ENCODE measurements at regions not wholly inside any gene's neighbourhood (a gene's known extent, or its start where the extent isn't known, plus 50 kb on each side); places are given as distances from the start of the nearest gene placed in this dataset.

DNA sequence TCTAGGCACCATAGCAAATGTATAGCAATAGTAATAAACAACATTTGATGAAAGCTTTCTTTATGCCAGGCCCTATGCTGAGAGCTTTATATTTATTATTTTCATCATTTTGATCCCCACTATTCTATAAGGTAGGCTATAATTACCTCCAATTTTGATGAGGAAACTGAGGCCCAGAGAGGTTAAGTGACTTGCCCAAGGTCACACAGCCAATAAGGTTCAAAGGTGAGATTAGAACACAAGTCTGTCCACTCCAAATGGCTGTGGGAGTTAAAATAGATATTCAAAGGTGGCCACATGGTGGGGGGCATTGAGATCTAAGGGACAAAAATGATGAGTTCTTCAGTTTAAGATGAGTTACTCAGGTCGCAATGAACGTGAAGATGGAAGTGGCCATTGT lies 269.9 kb downstream of the BMP7 start:
- intact Hi-C loops (cut with micrococcal nuclease): no loop called here
- CTCF ChIA-PET: no interaction called here

DNA sequence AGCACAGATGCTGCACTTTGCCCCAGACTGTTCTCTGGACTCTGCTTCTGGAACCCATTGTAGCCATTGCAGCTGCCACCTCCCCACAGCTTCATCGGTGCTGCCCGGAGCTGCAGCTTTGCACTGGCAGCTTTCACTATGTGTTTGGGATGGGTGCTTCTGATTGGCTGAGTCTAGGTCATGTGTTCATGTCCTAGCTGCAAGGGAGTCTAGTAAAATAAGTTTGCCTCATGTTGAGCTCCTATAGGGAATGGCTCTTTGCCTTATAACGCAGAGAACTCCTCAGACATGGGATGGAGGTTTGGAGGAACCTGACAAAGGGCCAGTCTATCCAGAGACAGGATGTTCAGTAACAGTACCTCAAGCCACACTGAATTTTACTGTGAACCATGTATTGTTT lies 268.0 kb downstream of the BMP7 start:
- H3K27ac ChIP-seq (ENCODE audit: low read length): no peak overlapping the region
- TF ChIP-seq, protein P1, sequence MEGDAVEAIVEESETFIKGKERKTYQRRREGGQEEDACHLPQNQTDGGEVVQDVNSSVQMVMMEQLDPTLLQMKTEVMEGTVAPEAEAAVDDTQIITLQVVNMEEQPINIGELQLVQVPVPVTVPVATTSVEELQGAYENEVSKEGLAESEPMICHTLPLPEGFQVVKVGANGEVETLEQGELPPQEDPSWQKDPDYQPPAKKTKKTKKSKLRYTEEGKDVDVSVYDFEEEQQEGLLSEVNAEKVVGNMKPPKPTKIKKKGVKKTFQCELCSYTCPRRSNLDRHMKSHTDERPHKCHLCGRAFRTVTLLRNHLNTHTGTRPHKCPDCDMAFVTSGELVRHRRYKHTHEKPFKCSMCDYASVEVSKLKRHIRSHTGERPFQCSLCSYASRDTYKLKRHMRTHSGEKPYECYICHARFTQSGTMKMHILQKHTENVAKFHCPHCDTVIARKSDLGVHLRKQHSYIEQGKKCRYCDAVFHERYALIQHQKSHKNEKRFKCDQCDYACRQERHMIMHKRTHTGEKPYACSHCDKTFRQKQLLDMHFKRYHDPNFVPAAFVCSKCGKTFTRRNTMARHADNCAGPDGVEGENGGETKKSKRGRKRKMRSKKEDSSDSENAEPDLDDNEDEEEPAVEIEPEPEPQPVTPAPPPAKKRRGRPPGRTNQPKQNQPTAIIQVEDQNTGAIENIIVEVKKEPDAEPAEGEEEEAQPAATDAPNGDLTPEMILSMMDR (conservative IDR thresholded peaks at IDR 0.05; ENCODE audit: low read depth, low read length): no peak
- TF ChIP-seq EZH2phosphoT487 (IDR thresholded peaks at IDR 0.05; ENCODE audit: borderline replicate concordance, low read length): no peak
- no peak for TF ChIP-seq EZH2 (IDR thresholded peaks at IDR 0.05; ENCODE audit: low read length, unreplicated experiment)
- no peak overlapping the region for H3K9ac ChIP-seq (ENCODE audit: low read length)
- H3K9me3 ChIP-seq (ENCODE audit: low read length): 0 out of 2 replicates have a peak, but pooled peaks cover 9% of the 10 kb centered on the region
- ATAC-seq (no peak), DNase-seq (no peak)
- no peak overlapping the region for H2AFZ ChIP-seq (ENCODE audit: low read length)
- H3K4me1 ChIP-seq (ENCODE audit: insufficient read depth, low read length): peaks cover 4% of the 10 kb centered on the region; the same call in 1 of the 2 replicates
- H3K4me3 ChIP-seq (ENCODE audit: low read length): no peak overlapping the region
- ChIA-PET CTCF (no interaction called here), POLR2A (ENCODE audit: unreplicated experiment) (no interaction called here)
- no peaks in the 10 kb centered on the region for H3K36me3 ChIP-seq (ENCODE audit: low read depth, low read length)
- intact Hi-C loops (cut with micrococcal nuclease): no loop called here
- no peaks in the 10 kb centered on the region for H3K79me2 ChIP-seq (ENCODE audit: low read length)
- no TSS peak for BruUV-seq (replicated peaks)
- no peaks in the 10 kb centered on the region for H3K9me2 ChIP-seq (replicated peaks; ENCODE audit: low read length)
- H3K4me2 ChIP-seq (ENCODE audit: low read length): no peak overlapping the region
- no peaks in the 10 kb centered on the region for H3F3A ChIP-seq (ENCODE audit: low read length, unreplicated experiment)
- no peaks in the 10 kb centered on the region for H4K20me1 ChIP-seq (ENCODE audit: low read length)
- H3K27me3 ChIP-seq (ENCODE audit: low read length): no peaks in the 10 kb centered on the region

More for the DNA sequence above, 269.9 kb downstream of the BMP7 start:
- H3K27me3 ChIP-seq (ENCODE audit: low read length): no peaks in the 10 kb centered on the region
- ATAC-seq (no peak), DNase-seq (no peak)
- H2AFZ ChIP-seq (ENCODE audit: low read length): no peak overlapping the region
- no peaks in the 10 kb centered on the region for H3K9me2 ChIP-seq (replicated peaks; ENCODE audit: low read length)
- H3K9me3 ChIP-seq (ENCODE audit: low read length): 0 out of 2 replicates have a peak, but pooled peaks cover 9% of the 10 kb centered on the region
- peaks cover 4% of the 10 kb centered on the region; the same call in 1 of the 2 replicates for H3K4me1 ChIP-seq (ENCODE audit: insufficient read depth, low read length)
- no peaks in the 10 kb centered on the region for H4K20me1 ChIP-seq (ENCODE audit: low read length)
- H3K36me3 ChIP-seq (ENCODE audit: low read depth, low read length): no peaks in the 10 kb centered on the region
- H3K4me3 ChIP-seq (ENCODE audit: low read length): no peak overlapping the region
- no peak overlapping the region for H3K27ac ChIP-seq (ENCODE audit: low read length)
- POLR2A ChIA-PET (ENCODE audit: unreplicated experiment): no interaction called here
- no peak for TF ChIP-seq EZH2phosphoT487 (IDR thresholded peaks at IDR 0.05; ENCODE audit: borderline replicate concordance, low read length)
- TF ChIP-seq, protein P1 (conservative IDR thresholded peaks at IDR 0.05; ENCODE audit: low read depth, low read length): no peak
- TF ChIP-seq EZH2 (IDR thresholded peaks at IDR 0.05; ENCODE audit: low read length, unreplicated experiment): no peak
- no peak overlapping the region for H3K4me2 ChIP-seq (ENCODE audit: low read length)
- H3K9ac ChIP-seq (ENCODE audit: low read length): no peak overlapping the region
- no TSS peak for BruUV-seq (replicated peaks)
- H3F3A ChIP-seq (ENCODE audit: low read length, unreplicated experiment): no peaks in the 10 kb centered on the region
- no peaks in the 10 kb centered on the region for H3K79me2 ChIP-seq (ENCODE audit: low read length)

DNA sequence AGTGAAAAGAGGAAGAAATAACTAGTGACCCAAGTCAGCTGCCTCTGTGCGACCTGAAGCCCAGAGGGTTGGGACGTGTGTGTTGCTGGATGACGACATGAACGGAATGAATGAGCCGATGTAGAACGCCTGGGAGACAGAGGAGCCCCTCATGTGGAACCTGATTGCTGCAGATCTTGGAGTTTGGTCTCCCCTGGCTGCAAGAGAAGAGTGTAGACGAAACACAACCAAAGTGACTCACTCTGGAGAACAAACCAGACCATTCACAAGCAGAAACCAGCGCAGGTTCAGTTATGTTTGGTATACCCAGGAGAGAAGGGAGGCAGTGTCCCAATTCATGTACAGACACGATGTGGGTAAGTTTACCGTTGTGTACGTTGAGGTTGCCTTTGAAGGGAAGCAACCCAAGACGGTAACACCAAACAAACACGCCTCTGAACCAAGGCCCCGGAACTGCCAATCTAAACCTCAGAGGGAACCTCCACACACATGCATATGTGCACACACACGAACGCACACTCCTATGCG lies 265.9 kb downstream of the BMP7 start:
- no peaks in the 10 kb centered on the region for H4K20me1 ChIP-seq (ENCODE audit: low read length)
- no peaks in the 10 kb centered on the region for H3K27me3 ChIP-seq (ENCODE audit: low read length)
- TF ChIP-seq, protein P1 (conservative IDR thresholded peaks at IDR 0.05; ENCODE audit: low read depth, low read length): no peak
- TF ChIP-seq EZH2phosphoT487 (IDR thresholded peaks at IDR 0.05; ENCODE audit: borderline replicate concordance, low read length) (no peak), EZH2 (IDR thresholded peaks at IDR 0.05; ENCODE audit: low read length, unreplicated experiment) (no peak)
- H3K36me3 ChIP-seq (ENCODE audit: low read depth, low read length): no peaks in the 10 kb centered on the region
- DNase-seq (no peak), ATAC-seq (no peak)
- intact Hi-C loops (cut with micrococcal nuclease): no loop called here
- H2AFZ ChIP-seq (ENCODE audit: low read length): no peak overlapping the region
- BruUV-seq (replicated peaks): no TSS peak
- CTCF ChIA-PET: no interaction called here
- no peaks in the 10 kb centered on the region for H3K79me2 ChIP-seq (ENCODE audit: low read length)
- no peaks in the 10 kb centered on the region for H3F3A ChIP-seq (ENCODE audit: low read length, unreplicated experiment)
- peaks cover under 1% of the 10 kb centered on the region; the same call in 1 of the 2 replicates for H3K4me1 ChIP-seq (ENCODE audit: insufficient read depth, low read length)
- 0 out of 2 replicates have a peak, but pooled peaks cover 9% of the 10 kb centered on the region for H3K9me3 ChIP-seq (ENCODE audit: low read length)
- no peaks in the 10 kb centered on the region for H3K9me2 ChIP-seq (replicated peaks; ENCODE audit: low read length)
- no peak overlapping the region for H3K27ac ChIP-seq (ENCODE audit: low read length)
- H3K9ac ChIP-seq (ENCODE audit: low read length): no peak overlapping the region
- no peak overlapping the region for H3K4me2 ChIP-seq (ENCODE audit: low read length)
- POLR2A ChIA-PET (ENCODE audit: unreplicated experiment): no interaction called here
- H3K4me3 ChIP-seq (ENCODE audit: low read length): no peak overlapping the region

All from PC-3 (cell line).